Thyroid gland (tissue), 4 donors: ENCODE measurements at regions not wholly inside any gene's neighbourhood (a gene's known extent, or its start where the extent isn't known, plus 50 kb on each side); places are given as distances from the start of the nearest gene placed in this dataset.

Source experiments
- POLR2A ChIP-seq, 2 donors: fragments of 450-650 bp; IDR thresholded peaks; one replicate each; pipeline ENCODE4 v1.6.1; 2017; ENCODE audit warnings: antibody characterized with exemption in 2 of 2, mild to moderate bottlenecking in 2 of 2, moderate library complexity in 1 of 2
- TF ChIP-seq, protein P1 (sequence below), 6 experiments: fragments of 200-600 bp in 3 of 6; fragments of 450-650 bp in 3 of 6; sonication (generic) in 3 of 6; IDR thresholded peaks; one replicate each; pipeline ENCODE4 v1.5.1; 2016 to 2019; ENCODE audit warnings: antibody characterized with exemption in 6 of 6, mild to moderate bottlenecking in 2 of 6, inconsistent platforms in 1 of 6, moderate library complexity in 1 of 6

DNA sequence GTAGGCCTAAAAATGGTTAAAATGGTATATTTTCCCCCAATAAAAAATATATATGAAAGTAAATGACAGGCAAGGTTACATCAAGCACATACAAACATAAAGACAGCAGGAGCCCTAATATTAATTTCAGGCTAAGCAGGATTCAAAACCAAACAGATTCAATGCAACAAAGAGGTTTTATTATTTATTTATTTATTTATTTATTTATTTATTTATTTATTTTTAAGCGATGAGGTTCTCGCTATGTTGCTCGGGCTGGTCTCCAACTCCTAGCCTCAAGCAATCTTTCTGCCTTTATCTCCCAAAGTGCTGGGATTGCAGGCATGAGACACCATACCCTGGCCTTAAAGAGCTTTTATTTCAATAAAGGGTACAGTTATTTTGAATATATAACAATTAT, 106.4 kb upstream of the SHB start:
- no peak for TF ChIP-seq POLR2A (IDR thresholded peaks at IDR 0.05)
- TF ChIP-seq, protein P1, sequence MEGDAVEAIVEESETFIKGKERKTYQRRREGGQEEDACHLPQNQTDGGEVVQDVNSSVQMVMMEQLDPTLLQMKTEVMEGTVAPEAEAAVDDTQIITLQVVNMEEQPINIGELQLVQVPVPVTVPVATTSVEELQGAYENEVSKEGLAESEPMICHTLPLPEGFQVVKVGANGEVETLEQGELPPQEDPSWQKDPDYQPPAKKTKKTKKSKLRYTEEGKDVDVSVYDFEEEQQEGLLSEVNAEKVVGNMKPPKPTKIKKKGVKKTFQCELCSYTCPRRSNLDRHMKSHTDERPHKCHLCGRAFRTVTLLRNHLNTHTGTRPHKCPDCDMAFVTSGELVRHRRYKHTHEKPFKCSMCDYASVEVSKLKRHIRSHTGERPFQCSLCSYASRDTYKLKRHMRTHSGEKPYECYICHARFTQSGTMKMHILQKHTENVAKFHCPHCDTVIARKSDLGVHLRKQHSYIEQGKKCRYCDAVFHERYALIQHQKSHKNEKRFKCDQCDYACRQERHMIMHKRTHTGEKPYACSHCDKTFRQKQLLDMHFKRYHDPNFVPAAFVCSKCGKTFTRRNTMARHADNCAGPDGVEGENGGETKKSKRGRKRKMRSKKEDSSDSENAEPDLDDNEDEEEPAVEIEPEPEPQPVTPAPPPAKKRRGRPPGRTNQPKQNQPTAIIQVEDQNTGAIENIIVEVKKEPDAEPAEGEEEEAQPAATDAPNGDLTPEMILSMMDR (IDR thresholded peaks at IDR 0.05), result no peak
